SU-DHL-6 (cell line): ENCODE measurements at regions not wholly inside any gene's neighbourhood (a gene's known extent, or its start where the extent isn't known, plus 50 kb on each side); places are given as distances from the start of the nearest gene placed in this dataset.

Source experiments
- H2AFZ ChIP-seq: fragments of 200-600 bp; sonication (generic); 2 replicates; pipeline ENCODE4 v1.6.1; 2014; ENCODE audit warnings: low read depth, mild to moderate bottlenecking, moderate library complexity, mixed read lengths, antibody characterized with exemption, low read length; ENCODE audit not compliant: severe bottlenecking
- H3F3A ChIP-seq: fragments of 200-600 bp; shearing (Covaris generic); 2 replicates; pipeline ENCODE4 v1.6.0; 2016; ENCODE audit warnings: antibody characterized with exemption, mild to moderate bottlenecking; ENCODE audit not compliant: insufficient read depth
- H3K27ac ChIP-seq: fragments of 200-600 bp; sonication (generic); 2 replicates; pipeline ENCODE4 v1.5.1; 2016; ENCODE audit warnings: low read depth, mild to moderate bottlenecking, low read length, moderate library complexity, mixed read lengths
- H3K27me3 ChIP-seq: fragments of 200-600 bp; sonication (generic), shearing (Covaris generic); 2 replicates; pipeline ENCODE4 v1.6.0; 2014; ENCODE audit warnings: mild to moderate bottlenecking, low read length
- H3K36me3 ChIP-seq: fragments of 200-600 bp; sonication (generic); 2 replicates; pipeline ENCODE4 v1.6.1; 2014; ENCODE audit warnings: mild to moderate bottlenecking, low read length, mixed read lengths
- H3K4me2 ChIP-seq: fragments of 300-600, 200-600 bp; shearing (Covaris generic), sonication (generic); 2 replicates; pipeline ENCODE4 v1.6.0; 2014; ENCODE audit warnings: low read length, low read depth, mild to moderate bottlenecking; ENCODE audit not compliant: poor library complexity, severe bottlenecking
- H3K4me3 ChIP-seq: fragments of 200-600 bp; sonication (generic); 2 replicates; pipeline ENCODE4 v1.5.1; 2014; ENCODE audit warnings: antibody characterized with exemption, low read length, mild to moderate bottlenecking, mixed read lengths; ENCODE audit not compliant: insufficient read depth, poor library complexity, severe bottlenecking
- H3K79me2 ChIP-seq: fragments of 200-600 bp; sonication (generic); 2 replicates; pipeline ENCODE4 v1.6.1; 2014; ENCODE audit warnings: mild to moderate bottlenecking, low read length, moderate library complexity; ENCODE audit not compliant: insufficient read depth
- H3K9ac ChIP-seq: fragments of 200-600 bp; sonication (generic); 2 replicates; pipeline ENCODE4 v1.7.0; 2014; ENCODE audit warnings: mild to moderate bottlenecking, low read length
- H3K9me2 ChIP-seq: fragments of 200-600 bp; sonication (generic); replicated peaks from 2 replicates; pipeline ENCODE4 v1.6.1; 2014; ENCODE audit warnings: low read length; ENCODE audit not compliant: insufficient read depth
- H3K9me3 ChIP-seq: fragments of 200-600 bp; sonication (generic); 2 replicates; pipeline ENCODE4 v1.6.1; 2014; ENCODE audit warnings: low read length, mixed read lengths; ENCODE audit not compliant: insufficient read depth
- H4K20me1 ChIP-seq: fragments of 200-600 bp; sonication (generic); 2 replicates; pipeline ENCODE4 v1.6.1; 2014; ENCODE audit warnings: low read depth, mild to moderate bottlenecking, antibody characterized with exemption, low read length, moderate library complexity, mixed read lengths
- EZH2phosphoT487 ChIP-seq: fragments of 200-600 bp; sonication (generic), shearing (Covaris generic); conservative IDR thresholded peaks from 2 replicates; pipeline ENCODE4 v1.6.1; 2018; ENCODE audit warnings: mild to moderate bottlenecking, antibody characterized with exemption, low read length, moderate library complexity, mixed read lengths
- TF ChIP-seq, protein P1 (sequence below): fragments of 200-600 bp; sonication (generic); IDR thresholded peaks from one replicate; pipeline ENCODE4 v1.5.1; 2017; ENCODE audit warnings: antibody characterized with exemption, mild to moderate bottlenecking, low read length, moderate library complexity; ENCODE audit not compliant: insufficient read depth, poor library complexity, severe bottlenecking

DNA sequence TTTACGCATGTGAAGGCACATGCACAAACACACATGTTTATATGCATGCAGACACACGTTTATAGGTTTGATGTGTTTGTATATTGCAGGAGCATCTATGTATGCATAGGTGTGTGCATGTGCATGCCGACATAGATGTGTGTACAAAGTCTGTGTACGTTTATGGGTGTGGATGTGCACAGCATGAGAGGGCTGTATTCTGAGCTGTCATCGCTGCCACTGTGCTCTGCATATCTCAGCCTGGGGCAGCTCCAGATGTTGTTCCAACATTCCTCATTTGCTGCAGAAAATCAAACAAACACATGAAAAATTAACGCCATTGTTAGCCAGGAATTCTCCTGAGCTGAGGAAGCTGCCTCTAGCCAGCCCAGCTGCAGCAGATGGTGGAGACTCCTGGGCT is 132.3 kb upstream of the CSF3R start:
- H3K27me3 ChIP-seq = no peaks in the 10 kb centered on the region
- no peaks in the 10 kb centered on the region for H4K20me1 ChIP-seq

DNA sequence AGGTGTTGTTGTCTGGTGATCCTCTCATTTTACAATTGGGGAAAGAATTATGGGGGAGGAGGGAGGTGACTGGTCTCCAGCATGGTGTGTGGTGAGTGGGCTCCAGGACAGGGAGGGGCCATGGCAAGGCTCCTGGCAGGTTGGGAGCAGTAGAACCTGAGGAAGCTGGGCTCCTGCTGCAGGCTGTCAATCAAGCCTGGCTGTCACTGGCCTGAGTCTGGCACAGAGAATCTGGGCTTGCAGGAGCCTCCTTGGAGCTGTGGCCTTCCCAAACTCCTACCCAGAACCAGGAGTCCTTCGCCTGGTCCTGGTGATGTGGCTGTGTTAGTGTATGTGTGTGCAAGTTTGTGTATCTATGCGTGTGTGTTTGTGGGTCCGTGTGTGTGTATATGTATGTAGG is 131.9 kb upstream of the CSF3R start:
- Histone ChIP-seq H3K36me3 (no peaks in the 10 kb centered on the region), H3K9me3 (no peaks in the 10 kb centered on the region), H3K79me2 (no peaks in the 10 kb centered on the region), H3K9ac (no peak overlapping the region), H3K27ac (no peak overlapping the region), H3K4me2 (no peak overlapping the region), H3K27me3 (no peaks in the 10 kb centered on the region), H3K9me2 (no peaks in the 10 kb centered on the region), H2AFZ (no peak overlapping the region), H3F3A (no peaks in the 10 kb centered on the region), H4K20me1 (no peaks in the 10 kb centered on the region), H3K4me3 (no peak overlapping the region)
- TF ChIP-seq, protein P1, sequence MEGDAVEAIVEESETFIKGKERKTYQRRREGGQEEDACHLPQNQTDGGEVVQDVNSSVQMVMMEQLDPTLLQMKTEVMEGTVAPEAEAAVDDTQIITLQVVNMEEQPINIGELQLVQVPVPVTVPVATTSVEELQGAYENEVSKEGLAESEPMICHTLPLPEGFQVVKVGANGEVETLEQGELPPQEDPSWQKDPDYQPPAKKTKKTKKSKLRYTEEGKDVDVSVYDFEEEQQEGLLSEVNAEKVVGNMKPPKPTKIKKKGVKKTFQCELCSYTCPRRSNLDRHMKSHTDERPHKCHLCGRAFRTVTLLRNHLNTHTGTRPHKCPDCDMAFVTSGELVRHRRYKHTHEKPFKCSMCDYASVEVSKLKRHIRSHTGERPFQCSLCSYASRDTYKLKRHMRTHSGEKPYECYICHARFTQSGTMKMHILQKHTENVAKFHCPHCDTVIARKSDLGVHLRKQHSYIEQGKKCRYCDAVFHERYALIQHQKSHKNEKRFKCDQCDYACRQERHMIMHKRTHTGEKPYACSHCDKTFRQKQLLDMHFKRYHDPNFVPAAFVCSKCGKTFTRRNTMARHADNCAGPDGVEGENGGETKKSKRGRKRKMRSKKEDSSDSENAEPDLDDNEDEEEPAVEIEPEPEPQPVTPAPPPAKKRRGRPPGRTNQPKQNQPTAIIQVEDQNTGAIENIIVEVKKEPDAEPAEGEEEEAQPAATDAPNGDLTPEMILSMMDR = no peak
- TF ChIP-seq EZH2phosphoT487 = no peak

More for the DNA sequence above, 132.3 kb upstream of the CSF3R start:
- H3K79me2 ChIP-seq = no peaks in the 10 kb centered on the region
- no peak for TF ChIP-seq EZH2phosphoT487
- TF ChIP-seq, protein P1 = no peak
- H3K27ac ChIP-seq = no peak overlapping the region
- no peaks in the 10 kb centered on the region for H3F3A ChIP-seq
- no peak overlapping the region for H2AFZ ChIP-seq
- no peak overlapping the region for H3K9ac ChIP-seq
- H3K4me2 ChIP-seq = no peak overlapping the region
- no peaks in the 10 kb centered on the region for H3K9me2 ChIP-seq
- H3K9me3 ChIP-seq = no peaks in the 10 kb centered on the region
- no peak overlapping the region for H3K4me3 ChIP-seq
- H3K36me3 ChIP-seq = no peaks in the 10 kb centered on the region

DNA sequence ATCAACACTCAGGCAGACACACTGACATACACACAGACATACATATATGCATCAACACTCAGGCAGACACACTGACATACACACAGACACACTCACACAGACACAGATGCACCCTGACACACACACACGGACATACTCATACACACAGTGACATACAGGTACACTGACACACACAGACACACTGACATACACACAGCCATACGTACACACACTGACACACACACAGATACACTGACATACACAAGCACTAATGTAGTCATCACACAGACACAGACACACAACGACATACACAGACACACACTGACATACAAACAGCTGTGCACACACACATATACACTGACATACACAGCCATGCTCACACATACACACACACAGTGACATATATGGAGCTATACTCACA is 131.0 kb upstream of the CSF3R start:
- Histone ChIP-seq H3K4me3 (no peak overlapping the region), H3K9me3 (no peaks in the 10 kb centered on the region), H4K20me1 (no peaks in the 10 kb centered on the region), H3K36me3 (no peaks in the 10 kb centered on the region), H3K9me2 (no peaks in the 10 kb centered on the region), H3K27me3 (no peaks in the 10 kb centered on the region), H3K4me2 (no peak overlapping the region), H3K27ac (no peak overlapping the region), H3K9ac (no peak overlapping the region), H2AFZ (no peak overlapping the region), H3K79me2 (no peaks in the 10 kb centered on the region), H3F3A (no peaks in the 10 kb centered on the region)
- no peak for TF ChIP-seq EZH2phosphoT487
- TF ChIP-seq, protein P1 = no peak
